B cell (primary cell): ENCODE measurements at regions not wholly inside any gene's neighbourhood (a gene's known extent, or its start where the extent isn't known, plus 50 kb on each side); places are given as distances from the start of the nearest gene placed in this dataset.

Experiments used
- ATAC-seq: fragments of 200-7000 bp; cut with Tn5 transposase; one replicate; pipeline ENCODE4 v1.10.0; 2021; ENCODE audit warnings: low read depth, mild to moderate bottlenecking, moderate number of reproducible peaks, moderate library complexity
- CTCF ChIA-PET: fragments of 350-600 bp; sonication (Branson Sonifier 250); formaldehyde crosslinking; loops from one replicate; lab custom pipeline; 2021; ENCODE audit warnings: antibody characterized with exemption, inconsistent platforms; lab: Charles Lee
- POLR2A ChIA-PET: fragments of 350-600 bp; sonication (Branson Sonifier 250); formaldehyde crosslinking; loops from one replicate; lab custom pipeline; 2021; ENCODE audit warnings: antibody characterized with exemption; lab: Charles Lee
- DNase-seq: peaks from one replicate; pipeline ENCODE4 v3.0.0; 2013
- H2AFZ ChIP-seq: 2 replicates; pipeline ENCODE4 v1.6.1; 2012; ENCODE audit warnings: mild to moderate bottlenecking, low read depth, low read length; ENCODE audit not compliant: insufficient read depth, poor library complexity, severe bottlenecking
- H3K27ac ChIP-seq, 2 donors: 1 replicate in 1 of 2; 2 replicates in 1 of 2; pipeline ENCODE4 v1.5.1; 2012 to 2013; ENCODE audit warnings: low read length in 2 of 2, mild to moderate bottlenecking in 2 of 2, moderate library complexity in 1 of 2
- H3K27me3 ChIP-seq, 4 experiments: fragments of 200-600 bp in 1 of 4; sonication (generic) in 1 of 4; replicated peaks in 1 of 4; 1 replicate in 2 of 4; 2 replicates in 2 of 4; pipeline versions ENCODE4 v1.6.1 to v1.7.0; 2013 to 2016; ENCODE audit warnings: low read length in 3 of 4, mild to moderate bottlenecking in 2 of 4, mixed read lengths in 1 of 4, moderate library complexity in 1 of 4; ENCODE audit not compliant: insufficient read depth in 4 of 4, control insufficient read depth in 3 of 4; ENCODE audit errors: control extremely low read depth in 1 of 4
- H3K36me3 ChIP-seq, 2 experiments: replicated peaks in 1 of 2; 1 replicate in 1 of 2; 2 replicates in 1 of 2; pipeline versions ENCODE4 v1.6.1 to v1.7.1; 2013; ENCODE audit warnings: low read length in 1 of 2; ENCODE audit not compliant: insufficient read depth in 2 of 2, control insufficient read depth in 1 of 2; ENCODE audit errors: control extremely low read depth in 1 of 2, extremely low read depth in 1 of 2
- H3K4me1 ChIP-seq, 2 donors: fragments of 200-600 bp in 1 of 2; sonication (generic) in 1 of 2; 1 replicate in 1 of 2; 2 replicates in 1 of 2; pipeline versions ENCODE4 v1.5.1 to v1.6.1; 2013 to 2017; ENCODE audit warnings: low read length in 2 of 2; ENCODE audit not compliant: control insufficient read depth in 2 of 2, insufficient read depth in 2 of 2
- H3K4me2 ChIP-seq: replicated peaks from 2 replicates; pipeline ENCODE3; 2012; ENCODE audit warnings: mild to moderate bottlenecking, low read depth, low read length; ENCODE audit not compliant: poor library complexity, severe bottlenecking
- H3K4me3 ChIP-seq, 5 experiments: fragments of 200-600 bp in 1 of 5; sonication (generic) in 1 of 5; 1 replicate in 3 of 5; 2 replicates in 2 of 5; pipeline versions ENCODE4 v1.5.1 to v1.7.0; 2011 to 2016; ENCODE audit warnings: low read length in 4 of 5, mild to moderate bottlenecking in 4 of 5, low read depth in 2 of 5, control low read depth in 1 of 5, moderate library complexity in 1 of 5; ENCODE audit not compliant: insufficient read depth in 1 of 5; ENCODE audit errors: control extremely low read depth in 1 of 5, extremely low read depth in 1 of 5
- H3K79me2 ChIP-seq: fragments of 200-600 bp; sonication (generic); one replicate; pipeline ENCODE4 v1.6.0; 2016; ENCODE audit warnings: low read length; ENCODE audit not compliant: control insufficient read depth, insufficient read depth
- H3K9ac ChIP-seq: fragments of 200-600 bp; sonication (generic); 2 replicates; pipeline ENCODE4 v1.6.1; 2017; ENCODE audit warnings: mild to moderate bottlenecking, low read length, moderate library complexity
- H3K9me3 ChIP-seq, 3 donors: one replicate each; pipeline versions ENCODE4 v1.6.1 to v1.7.1; 2013; ENCODE audit warnings: low read length in 2 of 3; ENCODE audit not compliant: control insufficient read depth in 2 of 3, insufficient read depth in 1 of 3; ENCODE audit errors: control extremely low read depth in 1 of 3
- H4K20me1 ChIP-seq: 2 replicates; pipeline ENCODE4 v1.6.0; 2012; ENCODE audit warnings: mild to moderate bottlenecking, low read length; ENCODE audit not compliant: insufficient read depth, control insufficient read depth, poor library complexity, severe bottlenecking
- H3K27ac Mint-ChIP-seq: one replicate; pipeline ENCODE4 v1.8.0; 2021; ENCODE audit warnings: mixed read lengths
- H3K27me3 Mint-ChIP-seq: one replicate; pipeline ENCODE4 v1.8.0; 2021; ENCODE audit warnings: mixed read lengths
- H3K4me1 Mint-ChIP-seq: one replicate; pipeline ENCODE4 v1.8.0; 2021; ENCODE audit warnings: mixed read lengths
- H3K4me3 Mint-ChIP-seq: one replicate; pipeline ENCODE4 v1.8.0; 2021; ENCODE audit warnings: mixed read lengths
- H3K9me3 Mint-ChIP-seq: one replicate; pipeline ENCODE4 v1.8.0; 2022; ENCODE audit warnings: mixed read lengths; ENCODE audit not compliant: insufficient read depth
- EZH2 ChIP-seq: IDR thresholded peaks from 2 replicates; pipeline ENCODE4 v1.6.1; 2012; ENCODE audit warnings: borderline replicate concordance, low read depth, mild to moderate bottlenecking, moderate library complexity, low read length; ENCODE audit not compliant: insufficient read depth, poor library complexity, severe bottlenecking
- WGBS: methylation state at CpG from one replicate; pipeline ENCODE4 v1.1.5; 2013; ENCODE audit warnings: missing lambda C conversion rate; ENCODE audit not compliant: insufficient coverage; 5-methylcytosine and 5-hydroxymethylcytosine counted together
- intact Hi-C: fragments of 100-400 bp; cut with micrococcal nuclease; formaldehyde crosslinking; loops from one replicate; pipeline ENCODE4 v1.10.0; 2022
- TF ChIP-seq, protein P1 (sequence below): fragments of 200-600 bp; IDR thresholded peaks from one replicate; pipeline ENCODE4 v1.8.0; 2022; ENCODE audit warnings: antibody characterized with exemption, mild to moderate bottlenecking

DNA sequence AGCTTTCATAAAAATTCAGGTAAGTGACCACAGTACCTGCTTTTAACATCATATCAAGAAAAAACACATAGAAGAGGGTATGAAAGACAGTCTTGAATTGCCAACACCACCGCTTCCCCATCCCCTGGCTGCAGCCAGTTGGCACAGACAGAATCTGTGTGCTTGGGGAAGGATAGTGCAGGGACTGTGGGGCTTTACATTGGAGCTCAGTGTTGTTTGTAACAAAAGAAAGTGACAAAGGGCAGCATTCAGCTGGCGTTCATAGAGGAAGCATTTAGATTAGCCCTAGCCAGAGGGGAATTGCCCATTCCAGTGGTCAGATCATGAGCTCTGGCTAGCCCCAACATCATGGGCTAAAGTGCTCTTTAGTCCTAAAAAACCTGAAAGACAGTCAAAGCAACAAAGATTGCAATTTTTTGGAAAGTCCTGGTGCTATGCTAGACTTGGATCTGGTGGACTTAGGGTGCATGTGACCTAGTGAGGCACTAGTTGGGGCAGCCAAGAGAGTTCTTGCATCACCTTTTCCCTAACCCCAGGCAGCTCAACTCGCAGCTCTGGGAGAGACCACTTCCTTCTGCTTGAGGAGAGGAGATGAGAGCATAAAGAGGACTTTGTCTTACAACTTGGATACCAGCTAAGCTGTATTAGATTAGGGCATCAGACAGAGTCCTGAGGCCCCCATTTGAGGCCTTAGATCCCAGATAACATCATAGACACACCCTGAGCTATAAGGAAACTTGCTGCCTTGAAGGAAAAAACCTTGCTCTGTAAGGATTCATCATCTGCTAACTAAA is 1602.4 kb upstream of the ADGRL3 start:
- Histone ChIP-seq H2AFZ (no peak overlapping the region), H3K9ac (no peak overlapping the region), H3K9me3 (no peaks in the 10 kb centered on the region), H3K4me3 (no peak overlapping the region), H3K27ac (no peak overlapping the region), H3K4me1 (no peaks in the 10 kb centered on the region), H3K4me2 (no peak overlapping the region), H4K20me1 (no peaks in the 10 kb centered on the region), H3K27me3 (no peaks in the 10 kb centered on the region), H3K79me2 (no peaks in the 10 kb centered on the region), H3K36me3 (no peaks in the 10 kb centered on the region)
- Mint-ChIP-seq H3K27ac (no peak overlapping the region), H3K4me3 (no peak overlapping the region), H3K4me1 (peaks cover 4% of the 10 kb centered on the region), H3K9me3 (peaks cover 15% of the 10 kb centered on the region), H3K27me3 (no peaks in the 10 kb centered on the region)
- ChIA-PET POLR2A (no interaction called here), CTCF (no interaction called here)
- DNase-seq (no peak), ATAC-seq (no peak)
- 100% methylated on average over 1 of the region's 3 CpGs for WGBS
- intact Hi-C loops: no loop called here
- no peak for TF ChIP-seq EZH2
- TF ChIP-seq, protein P1, sequence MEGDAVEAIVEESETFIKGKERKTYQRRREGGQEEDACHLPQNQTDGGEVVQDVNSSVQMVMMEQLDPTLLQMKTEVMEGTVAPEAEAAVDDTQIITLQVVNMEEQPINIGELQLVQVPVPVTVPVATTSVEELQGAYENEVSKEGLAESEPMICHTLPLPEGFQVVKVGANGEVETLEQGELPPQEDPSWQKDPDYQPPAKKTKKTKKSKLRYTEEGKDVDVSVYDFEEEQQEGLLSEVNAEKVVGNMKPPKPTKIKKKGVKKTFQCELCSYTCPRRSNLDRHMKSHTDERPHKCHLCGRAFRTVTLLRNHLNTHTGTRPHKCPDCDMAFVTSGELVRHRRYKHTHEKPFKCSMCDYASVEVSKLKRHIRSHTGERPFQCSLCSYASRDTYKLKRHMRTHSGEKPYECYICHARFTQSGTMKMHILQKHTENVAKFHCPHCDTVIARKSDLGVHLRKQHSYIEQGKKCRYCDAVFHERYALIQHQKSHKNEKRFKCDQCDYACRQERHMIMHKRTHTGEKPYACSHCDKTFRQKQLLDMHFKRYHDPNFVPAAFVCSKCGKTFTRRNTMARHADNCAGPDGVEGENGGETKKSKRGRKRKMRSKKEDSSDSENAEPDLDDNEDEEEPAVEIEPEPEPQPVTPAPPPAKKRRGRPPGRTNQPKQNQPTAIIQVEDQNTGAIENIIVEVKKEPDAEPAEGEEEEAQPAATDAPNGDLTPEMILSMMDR: no peak

DNA sequence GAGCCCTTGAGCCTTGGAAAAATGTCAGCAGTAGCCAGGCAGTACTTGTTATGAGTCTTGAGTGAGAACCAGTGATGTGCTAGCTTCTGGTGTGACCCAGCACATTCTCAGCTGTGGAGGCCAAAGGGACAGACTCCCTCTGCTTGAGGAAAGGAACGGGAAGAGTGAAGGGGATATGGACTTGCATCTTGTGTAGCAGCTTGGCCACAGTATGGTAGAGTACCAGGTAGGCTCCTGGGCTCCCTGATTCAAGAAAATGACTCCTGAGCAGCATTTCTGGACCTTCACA is 1601.9 kb upstream of the ADGRL3 start:
- H3K79me2 ChIP-seq: no peaks in the 10 kb centered on the region
- DNase-seq: no peak
- H3K27ac ChIP-seq: no peak overlapping the region
- ATAC-seq: no peak
- H3K4me1 Mint-ChIP-seq: peaks cover 4% of the 10 kb centered on the region
- no peak overlapping the region for H3K9ac ChIP-seq
- H3K9me3 Mint-ChIP-seq: peaks cover 15% of the 10 kb centered on the region
- H3K4me2 ChIP-seq: no peak overlapping the region
- TF ChIP-seq, protein P1: no peak
- no peak for TF ChIP-seq EZH2
- H3K27me3 Mint-ChIP-seq: no peaks in the 10 kb centered on the region
- no peak overlapping the region for H3K4me3 Mint-ChIP-seq
- H3K27me3 ChIP-seq: no peaks in the 10 kb centered on the region
- no peaks in the 10 kb centered on the region for H4K20me1 ChIP-seq
- WGBS: 50% methylated on average over 1 of the region's 1 CpG
- no peaks in the 10 kb centered on the region for H3K4me1 ChIP-seq
- ChIA-PET CTCF (no interaction called here), POLR2A (no interaction called here)
- no peak overlapping the region for H3K4me3 ChIP-seq
- H3K9me3 ChIP-seq: no peaks in the 10 kb centered on the region
- H2AFZ ChIP-seq: no peak overlapping the region
- intact Hi-C loops: no loop called here
- no peak overlapping the region for H3K27ac Mint-ChIP-seq
- H3K36me3 ChIP-seq: no peaks in the 10 kb centered on the region
